LNCaP clone FGC (cell line): ENCODE measurements at regions not wholly inside any gene's neighbourhood (a gene's known extent, or its start where the extent isn't known, plus 50 kb on each side); places are given as distances from the start of the nearest gene placed in this dataset.
A peak's percentile ranks its signal among the peaks of the same experiment; 100 is the strongest.

Experiments
- DNase-seq: peaks from one replicate; pipeline ENCODE4 v3.0.0-alpha.2; 2011; ENCODE audit warnings: low read depth
- H3K4me3 ChIP-seq: 2 replicates; pipeline ENCODE4 v1.5.1; 2011; ENCODE audit warnings: mild to moderate bottlenecking, low read depth, low read length, control low read depth
- CTCF ChIP-seq: IDR thresholded peaks from 2 replicates; pipeline ENCODE4 v1.5.1; 2012; ENCODE audit warnings: mild to moderate bottlenecking; ENCODE audit not compliant: control insufficient read depth, insufficient read depth; ENCODE audit errors: extremely low read depth

GRCh38 chr16:51497541-51498211 lies 346.6 kb upstream of the SALL1 start:
- no peak overlapping the region for H3K4me3 ChIP-seq
- DNase-seq: no peak
- TF ChIP-seq CTCF: no peak

GRCh38 chr16:51490866-51491265 lies 339.8 kb upstream of the SALL1 start:
- no peak for TF ChIP-seq CTCF
- no peak overlapping the region for H3K4me3 ChIP-seq
- peak; percentile 77 for DNase-seq

GRCh38 chr16:51487880-51488279 lies 336.8 kb upstream of the SALL1 start:
- TF ChIP-seq CTCF: no peak
- no peak for DNase-seq
- no peak overlapping the region for H3K4me3 ChIP-seq

GRCh38 chr16:51474414-51475091 lies 323.5 kb upstream of the SALL1 start:
- H3K4me3 ChIP-seq: no peak overlapping the region
- no peak for TF ChIP-seq CTCF
- DNase-seq: no peak

- no peak for DNase-seq
- no peak for TF ChIP-seq CTCF
- no peak overlapping the region for H3K4me3 ChIP-seq
These were observed 322.0 kb upstream of the SALL1 start for GRCh38 chr16:51473091-51473490.

- DNase-seq: no peak
These were observed 319.4 kb upstream of the SALL1 start for GRCh38 chr16:51470492-51470891.

More at GRCh38 chr16:51470492-51470891, 319.4 kb upstream of the SALL1 start:
- TF ChIP-seq CTCF: no peak
- no peak overlapping the region for H3K4me3 ChIP-seq
